Right lobe of liver (tissue), 4 donors: ENCODE measurements at regions not wholly inside any gene's neighbourhood (a gene's known extent, or its start where the extent isn't known, plus 50 kb on each side); places are given as distances from the start of the nearest gene placed in this dataset.

Experiments used
- CTCF ChIP-seq, 4 donors: fragments of 200-600 bp in 3 of 4; fragments of 450-650 bp in 1 of 4; IDR thresholded peaks; one replicate each; pipeline versions ENCODE4 v1.5.1 to v1.8.0; 2016 to 2022; ENCODE audit warnings: antibody characterized with exemption in 4 of 4, mild to moderate bottlenecking in 2 of 4
- POLR2A ChIP-seq: fragments of 450-650 bp; IDR thresholded peaks from one replicate; pipeline ENCODE4 v1.6.1; 2017; ENCODE audit warnings: antibody characterized with exemption, mild to moderate bottlenecking
- donor health status: DM: no; HTN: no; CAD: no.
- donor health status: DM: no; HTN: no; CAD: no.
- donor health status: DM: no; HTN: yes; CAD: no.

DNA sequence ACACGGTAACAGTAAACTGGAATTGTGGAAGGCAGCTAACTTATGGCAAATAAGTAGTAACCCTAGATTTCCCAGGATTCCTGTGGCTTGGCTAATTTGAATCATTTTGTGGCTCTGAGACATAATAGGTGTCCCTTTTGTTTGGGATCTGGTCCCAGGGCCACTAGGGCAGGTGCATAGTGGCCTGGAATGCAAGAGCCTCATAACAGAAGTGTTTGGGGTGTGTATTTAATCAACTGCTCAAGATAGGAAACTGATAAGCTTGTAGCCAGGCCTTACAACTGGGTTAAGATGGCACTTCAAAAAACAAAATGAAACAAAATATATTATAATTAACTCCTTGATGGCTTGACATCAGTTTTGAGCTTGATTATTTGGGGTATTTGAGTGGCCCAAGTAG, 541.8 kb downstream of the ETV1 start:
- TF ChIP-seq CTCF (IDR thresholded peaks at IDR 0.05): no peak
- TF ChIP-seq POLR2A: no peak
